CD14-positive monocyte (primary cell): ENCODE measurements at regions not wholly inside any gene's neighbourhood (a gene's known extent, or its start where the extent isn't known, plus 50 kb on each side); places are given as distances from the start of the nearest gene placed in this dataset.
A peak's percentile ranks its signal among the peaks of the same experiment; 100 is the strongest.

Source experiments
- DNase-seq, 3 donors: peaks; one replicate each; pipeline ENCODE4 v3.0.0-alpha.2; 2011 to 2022
- H2AFZ ChIP-seq: 2 replicates; pipeline ENCODE4 v1.6.0; 2012; ENCODE audit warnings: mild to moderate bottlenecking, low read depth, low read length, inconsistent platforms; ENCODE audit not compliant: insufficient read depth, poor library complexity, severe bottlenecking
- H3K27ac ChIP-seq, 2 donors: 1 replicate in 1 of 2; 2 replicates in 1 of 2; pipeline ENCODE4 v1.5.1; 2012 to 2013; ENCODE audit warnings: low read length in 2 of 2, control low read depth in 1 of 2, inconsistent platforms in 1 of 2, low read depth in 1 of 2, mild to moderate bottlenecking in 1 of 2
- H3K27me3 ChIP-seq, 2 donors: one replicate each; pipeline versions ENCODE4 v1.6.0 to v1.6.1; 2011 to 2013; ENCODE audit warnings: low read length in 2 of 2; ENCODE audit not compliant: control insufficient read depth in 2 of 2, insufficient read depth in 2 of 2
- H3K36me3 ChIP-seq, 2 donors: replicated peaks in 1 of 2; 1 replicate in 1 of 2; 2 replicates in 1 of 2; pipeline versions ENCODE4 v1.5.1 to v1.6.1; 2012 to 2013; ENCODE audit warnings: low read length in 2 of 2, control low read depth in 1 of 2, inconsistent platforms in 1 of 2, mild to moderate bottlenecking in 1 of 2; ENCODE audit not compliant: insufficient read depth in 2 of 2, control insufficient read depth in 1 of 2
- H3K4me1 ChIP-seq, 2 donors: 1 replicate in 1 of 2; 2 replicates in 1 of 2; pipeline versions ENCODE4 v1.5.1 to v1.6.1; 2012 to 2013; ENCODE audit warnings: low read length in 2 of 2, control low read depth in 1 of 2, inconsistent platforms in 1 of 2, mild to moderate bottlenecking in 1 of 2, moderate library complexity in 1 of 2; ENCODE audit not compliant: insufficient read depth in 2 of 2, control insufficient read depth in 1 of 2
- H3K4me2 ChIP-seq: replicated peaks from 2 replicates; pipeline ENCODE3; 2012; ENCODE audit warnings: low read length, moderate library complexity, mild to moderate bottlenecking; ENCODE audit not compliant: poor library complexity, severe bottlenecking; ENCODE audit errors: extremely low read depth
- H3K4me3 ChIP-seq, 3 experiments: fragments of 200-600 bp in 1 of 3; sonication (generic) in 1 of 3; replicated peaks in 1 of 3; 1 replicate in 2 of 3; 2 replicates in 1 of 3; pipeline ENCODE4 v1.5.1; 2011 to 2013; ENCODE audit warnings: low read length in 3 of 3, mild to moderate bottlenecking in 3 of 3, control low read depth in 2 of 3, low read depth in 2 of 3, inconsistent platforms in 1 of 3, moderate library complexity in 1 of 3
- H3K79me2 ChIP-seq: 2 replicates; pipeline ENCODE4 v1.6.0; 2012; ENCODE audit warnings: mild to moderate bottlenecking, control low read depth, inconsistent platforms, low read length, moderate library complexity; ENCODE audit not compliant: insufficient read depth
- H3K9ac ChIP-seq: 2 replicates; pipeline ENCODE4 v1.6.0; 2017; ENCODE audit warnings: low read length, mild to moderate bottlenecking; ENCODE audit not compliant: insufficient read depth, poor library complexity, severe bottlenecking
- H3K9me3 ChIP-seq, 2 donors: replicated peaks in 1 of 2; 1 replicate in 1 of 2; 2 replicates in 1 of 2; pipeline versions ENCODE4 v1.5.1 to v1.6.1; 2012 to 2013; ENCODE audit warnings: low read length in 2 of 2, control low read depth in 1 of 2; ENCODE audit not compliant: control insufficient read depth in 1 of 2, insufficient read depth in 1 of 2
- H4K20me1 ChIP-seq: 2 replicates; pipeline ENCODE4 v1.6.0; 2012; ENCODE audit warnings: mild to moderate bottlenecking, low read length, control low read depth, moderate library complexity; ENCODE audit not compliant: insufficient read depth
- H3K27ac Mint-ChIP-seq, 7 donors: one replicate each; pipeline ENCODE4 v1.8.0; 2020; ENCODE audit warnings: mild to moderate bottlenecking in 7 of 7, mixed read lengths in 7 of 7, moderate library complexity in 6 of 7, inconsistent platforms in 2 of 7
- H3K27me3 Mint-ChIP-seq, 3 donors: one replicate each; pipeline ENCODE4 v1.8.0; 2021 to 2022; ENCODE audit warnings: low read depth in 3 of 3, mild to moderate bottlenecking in 3 of 3, mixed read lengths in 3 of 3, moderate library complexity in 3 of 3, inconsistent platforms in 1 of 3
- H3K36me3 Mint-ChIP-seq, 2 donors: one replicate each; pipeline ENCODE4 v1.8.0; 2020; ENCODE audit warnings: mixed read lengths in 2 of 2, inconsistent platforms in 1 of 2, mild to moderate bottlenecking in 1 of 2
- H3K4me1 Mint-ChIP-seq: one replicate; pipeline ENCODE4 v1.8.0; 2020; ENCODE audit warnings: mild to moderate bottlenecking, mixed read lengths
- H3K4me3 Mint-ChIP-seq, 2 donors: one replicate each; pipeline ENCODE4 v1.8.0; 2020; ENCODE audit warnings: mild to moderate bottlenecking in 2 of 2, mixed read lengths in 2 of 2, moderate library complexity in 1 of 2
- H3K9me3 Mint-ChIP-seq, 7 donors: one replicate each; pipeline ENCODE4 v1.8.0; 2020 to 2022; ENCODE audit warnings: mixed read lengths in 7 of 7, mild to moderate bottlenecking in 6 of 7, moderate library complexity in 6 of 7, inconsistent platforms in 2 of 7
- CTCF ChIP-seq: fragments of 200-600 bp; IDR thresholded peaks from one replicate; pipeline ENCODE4 v1.8.0; 2022; ENCODE audit warnings: antibody characterized with exemption, mild to moderate bottlenecking
- WGBS: methylation state at CpG from one replicate; pipeline ENCODE4 v1.1.5; 2013; ENCODE audit warnings: missing lambda C conversion rate; ENCODE audit not compliant: insufficient coverage; 5-methylcytosine and 5-hydroxymethylcytosine counted together
- intact Hi-C, 2 donors: fragments of 100-400 bp; cut with micrococcal nuclease; formaldehyde crosslinking; loops; one replicate each; pipeline versions ENCODE4 v1.15.0 to v1.15.1; 2023

GRCh38 chr2:198316852-198317396, 512.5 kb downstream of the PLCL1 start:
- peaks cover 17 to 40% (median 34%) of the 10 kb centered on the region in 3 donors for H3K27me3 Mint-ChIP-seq
- Histone ChIP-seq H3K27me3 (peaks cover 26 to 34% of the 10 kb centered on the region in 2 donors), H3K4me1 (no peaks in the 10 kb centered on the region), H3K9ac (no peak overlapping the region), H3K27ac (no peak overlapping the region), H3K9me3 (no peaks in the 10 kb centered on the region), H3K36me3 (no peaks in the 10 kb centered on the region), H3K4me3 (no peak overlapping the region), H2AFZ (no peak overlapping the region), H4K20me1 (no peaks in the 10 kb centered on the region), H3K4me2 (no peak overlapping the region), H3K79me2 (no peaks in the 10 kb centered on the region)
- no peak for DNase-seq
- no peak for TF ChIP-seq CTCF
- H3K27ac Mint-ChIP-seq, result no peak overlapping the region
- H3K4me3 Mint-ChIP-seq, result peak overlapping the region in 1 of 2 donors; percentile 6
- H3K9me3 Mint-ChIP-seq, result no peaks in the 10 kb centered on the region
- intact Hi-C loops, result no loop called here
- 98% methylated on average over 4 of the region's 7 CpGs for WGBS
- no peaks in the 10 kb centered on the region for H3K4me1 Mint-ChIP-seq
- H3K36me3 Mint-ChIP-seq, result no peaks in the 10 kb centered on the region

GRCh38 chr2:198315791-198316630, 511.6 kb downstream of the PLCL1 start:
- H4K20me1 ChIP-seq, result no peaks in the 10 kb centered on the region
- peaks cover 20 to 37% (median 35%) of the 10 kb centered on the region in 3 donors for H3K27me3 Mint-ChIP-seq
- no CpG with 5 or more reads among the region's 4 CpGs for WGBS
- no peak overlapping the region for H3K4me3 ChIP-seq
- H3K9ac ChIP-seq, result no peak overlapping the region
- no peaks in the 10 kb centered on the region for H3K79me2 ChIP-seq
- no peak for DNase-seq
- no peak overlapping the region for H3K4me2 ChIP-seq
- no peak overlapping the region for H3K27ac Mint-ChIP-seq
- H3K4me1 Mint-ChIP-seq, result no peaks in the 10 kb centered on the region
- H3K36me3 Mint-ChIP-seq, result no peaks in the 10 kb centered on the region
- peaks cover 22 to 28% of the 10 kb centered on the region in 2 donors for H3K27me3 ChIP-seq
- H3K4me3 Mint-ChIP-seq, result no peak overlapping the region
- H3K36me3 ChIP-seq, result no peaks in the 10 kb centered on the region
- no peak overlapping the region for H2AFZ ChIP-seq
- H3K9me3 ChIP-seq, result no peaks in the 10 kb centered on the region
- no peaks in the 10 kb centered on the region for H3K9me3 Mint-ChIP-seq
- no peak for TF ChIP-seq CTCF
- intact Hi-C loops, result no loop called here
- H3K4me1 ChIP-seq, result no peaks in the 10 kb centered on the region
- no peak overlapping the region for H3K27ac ChIP-seq
